DND-41 (cell line): ENCODE measurements at regions not wholly inside any gene's neighbourhood (a gene's known extent, or its start where the extent isn't known, plus 50 kb on each side); places are given as distances from the start of the nearest gene placed in this dataset.

ENCODE experiments used
- ATAC-seq: fragments of 200-7000 bp; cut with Tn5 transposase; 3 replicates; pipeline ENCODE4 v1.9.1; 2021; ENCODE audit warnings: low read depth; ENCODE audit not compliant: insufficient read depth
- DNase-seq: peaks from one replicate; pipeline ENCODE4 v3.0.0-alpha.2; 2020
- H2AFZ ChIP-seq: 2 replicates; pipeline ENCODE4 v1.6.0; 2012; ENCODE audit warnings: low read depth, low read length
- H3K27ac ChIP-seq: 2 replicates; pipeline ENCODE4 v1.5.1; 2012; ENCODE audit warnings: low read length, inconsistent platforms
- H3K27me3 ChIP-seq: fragments of 200-600 bp; sonication (generic); 2 replicates; pipeline ENCODE4 v1.6.0; 2012; ENCODE audit warnings: low read length, mild to moderate bottlenecking, inconsistent platforms; ENCODE audit not compliant: insufficient read depth, poor library complexity
- H3K36me3 ChIP-seq: 2 replicates; pipeline ENCODE4 v1.5.1; 2012; ENCODE audit warnings: low read length, inconsistent platforms; ENCODE audit not compliant: insufficient read depth
- H3K4me1 ChIP-seq: 2 replicates; pipeline ENCODE4 v1.5.1; 2012; ENCODE audit warnings: mild to moderate bottlenecking, low read length; ENCODE audit not compliant: insufficient read depth
- H3K4me2 ChIP-seq: 2 replicates; pipeline ENCODE4 v1.6.0; 2012; ENCODE audit warnings: mild to moderate bottlenecking, moderate library complexity, low read length, inconsistent platforms; ENCODE audit not compliant: insufficient read depth
- H3K4me3 ChIP-seq, 2 experiments: fragments of 200-600 bp in 1 of 2; shearing (Covaris generic) in 1 of 2; 2 replicates each; pipeline ENCODE4 v1.5.1; 2012 to 2016; ENCODE audit warnings: inconsistent platforms in 2 of 2, low read length in 2 of 2, mild to moderate bottlenecking in 2 of 2, low read depth in 1 of 2, moderate library complexity in 1 of 2
- H3K79me2 ChIP-seq: 2 replicates; pipeline ENCODE4 v1.6.0; 2012; ENCODE audit warnings: low read length, inconsistent platforms; ENCODE audit not compliant: insufficient read depth
- H3K9ac ChIP-seq: 2 replicates; pipeline ENCODE4 v1.6.0; 2012; ENCODE audit warnings: low read depth, mild to moderate bottlenecking, inconsistent platforms, low read length, moderate library complexity
- H3K9me3 ChIP-seq: 2 replicates; pipeline ENCODE4 v1.5.1; 2012; ENCODE audit warnings: low read length, moderate library complexity, mild to moderate bottlenecking, inconsistent platforms; ENCODE audit not compliant: insufficient read depth, severe bottlenecking
- H4K20me1 ChIP-seq: 2 replicates; pipeline ENCODE4 v1.6.0; 2012; ENCODE audit warnings: low read length; ENCODE audit not compliant: insufficient read depth
- EZH2 ChIP-seq: IDR thresholded peaks from 3 replicates; pipeline ENCODE4 v1.6.1; 2012; ENCODE audit warnings: borderline replicate concordance, low read depth, mild to moderate bottlenecking, moderate library complexity, low read length, inconsistent platforms; ENCODE audit not compliant: severe bottlenecking
- TF ChIP-seq, protein P1 (sequence below): IDR thresholded peaks from 2 replicates; pipeline ENCODE4 v1.5.1; 2012; ENCODE audit warnings: borderline replicate concordance, low read length, moderate library complexity, mild to moderate bottlenecking; ENCODE audit not compliant: poor library complexity, severe bottlenecking; ENCODE audit errors: extremely low read depth

DNA sequence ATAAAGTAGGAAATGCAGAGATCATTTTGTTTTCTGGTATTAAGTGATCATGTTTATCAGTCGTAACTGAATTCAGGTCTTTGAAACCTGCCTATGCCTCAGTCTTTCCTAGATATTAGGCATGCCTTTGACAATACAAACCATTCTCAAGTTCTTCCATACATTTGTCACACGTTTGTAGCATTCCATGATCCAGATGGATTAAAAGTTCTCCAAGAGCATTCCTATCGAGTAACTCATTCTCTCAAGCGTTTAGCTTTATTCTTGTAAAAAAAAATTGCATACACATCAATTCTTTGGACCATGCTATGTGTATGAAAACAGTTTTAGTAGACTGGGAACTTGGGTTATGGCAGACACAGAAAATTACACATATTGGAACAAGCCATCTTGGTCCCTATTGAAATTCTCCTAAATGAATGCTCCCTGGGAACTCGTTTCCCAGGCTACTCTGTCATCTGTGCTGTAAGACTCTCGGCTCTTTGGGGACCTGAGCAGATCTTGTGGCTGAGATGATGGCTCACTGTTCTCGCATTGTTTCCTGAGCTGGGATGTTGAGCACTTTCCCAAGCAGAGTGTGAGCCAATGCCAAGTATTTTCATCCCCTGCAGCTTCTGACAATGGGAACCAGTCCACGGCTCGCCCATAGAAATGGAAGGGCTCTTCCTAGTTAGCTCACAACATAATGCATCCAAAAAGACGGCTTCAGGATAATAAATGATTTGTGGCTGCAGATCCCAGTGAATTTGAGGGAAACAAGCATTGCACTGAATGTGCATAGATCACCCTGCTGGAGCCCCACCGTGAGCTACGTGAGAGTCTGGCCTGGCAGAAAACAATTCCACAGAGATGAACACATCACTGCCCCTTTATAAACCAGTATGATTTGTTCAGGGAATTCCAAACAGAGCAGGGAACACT is 230.2 kb downstream of the IRX1 start:
- no peaks in the 10 kb centered on the region for H3K79me2 ChIP-seq
- H3K36me3 ChIP-seq: no peaks in the 10 kb centered on the region
- no peak for ATAC-seq
- H3K27me3 ChIP-seq: no peaks in the 10 kb centered on the region
- TF ChIP-seq EZH2: no peak
- TF ChIP-seq, protein P1, sequence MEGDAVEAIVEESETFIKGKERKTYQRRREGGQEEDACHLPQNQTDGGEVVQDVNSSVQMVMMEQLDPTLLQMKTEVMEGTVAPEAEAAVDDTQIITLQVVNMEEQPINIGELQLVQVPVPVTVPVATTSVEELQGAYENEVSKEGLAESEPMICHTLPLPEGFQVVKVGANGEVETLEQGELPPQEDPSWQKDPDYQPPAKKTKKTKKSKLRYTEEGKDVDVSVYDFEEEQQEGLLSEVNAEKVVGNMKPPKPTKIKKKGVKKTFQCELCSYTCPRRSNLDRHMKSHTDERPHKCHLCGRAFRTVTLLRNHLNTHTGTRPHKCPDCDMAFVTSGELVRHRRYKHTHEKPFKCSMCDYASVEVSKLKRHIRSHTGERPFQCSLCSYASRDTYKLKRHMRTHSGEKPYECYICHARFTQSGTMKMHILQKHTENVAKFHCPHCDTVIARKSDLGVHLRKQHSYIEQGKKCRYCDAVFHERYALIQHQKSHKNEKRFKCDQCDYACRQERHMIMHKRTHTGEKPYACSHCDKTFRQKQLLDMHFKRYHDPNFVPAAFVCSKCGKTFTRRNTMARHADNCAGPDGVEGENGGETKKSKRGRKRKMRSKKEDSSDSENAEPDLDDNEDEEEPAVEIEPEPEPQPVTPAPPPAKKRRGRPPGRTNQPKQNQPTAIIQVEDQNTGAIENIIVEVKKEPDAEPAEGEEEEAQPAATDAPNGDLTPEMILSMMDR: no peak
- DNase-seq: no peak
- peaks cover 55% of the 10 kb centered on the region for H3K4me1 ChIP-seq
- H3K9me3 ChIP-seq: peaks cover 2% of the 10 kb centered on the region
- H2AFZ ChIP-seq: peak overlapping the region; percentile 4; the same call in 1 of the 2 replicates
- H3K4me2 ChIP-seq: no peak overlapping the region
- H3K9ac ChIP-seq: no peak overlapping the region
- H3K27ac ChIP-seq: peak overlapping the region; percentile 86
- no peak overlapping the region for H3K4me3 ChIP-seq
- H4K20me1 ChIP-seq: no peaks in the 10 kb centered on the region

DNA sequence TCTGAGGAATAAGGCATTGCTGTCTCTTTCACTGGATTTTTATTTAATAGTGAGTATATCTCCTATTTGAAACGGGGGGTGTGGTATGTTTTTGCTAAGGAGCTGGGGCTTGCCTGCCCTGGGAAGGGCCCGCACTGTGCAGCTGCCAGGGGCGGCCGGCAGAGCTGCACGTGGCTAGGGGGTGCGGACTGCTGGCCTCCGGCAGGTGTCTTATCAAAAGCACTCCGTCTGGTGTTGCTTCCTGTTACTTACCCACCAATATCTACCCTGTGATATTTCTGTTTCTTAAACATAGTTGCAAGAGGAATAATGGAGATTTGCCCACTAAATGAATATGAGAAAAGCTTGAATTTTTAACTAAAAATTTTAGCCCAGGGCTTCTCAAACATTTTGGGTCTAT is 232.0 kb downstream of the IRX1 start:
- peaks cover 2% of the 10 kb centered on the region for H3K9me3 ChIP-seq
- H3K79me2 ChIP-seq: no peaks in the 10 kb centered on the region
- peaks cover 53% of the 10 kb centered on the region for H3K4me1 ChIP-seq
- no peak for TF ChIP-seq EZH2
- TF ChIP-seq, protein P1: peak; percentile 6
- no peaks in the 10 kb centered on the region for H3K36me3 ChIP-seq
- H3K27me3 ChIP-seq: no peaks in the 10 kb centered on the region
- peak overlapping the region; percentile 44; the same call in 1 of the 2 replicates for H3K9ac ChIP-seq
- peak overlapping the region; percentile 86 for H3K27ac ChIP-seq
- H3K4me3 ChIP-seq: no peak overlapping the region
- ATAC-seq: peak; percentile 100
- peak overlapping the region; percentile 32 for H3K4me2 ChIP-seq
- DNase-seq: peak; percentile 91
- H4K20me1 ChIP-seq: no peaks in the 10 kb centered on the region
- peak overlapping the region; percentile 55; the same call in 1 of the 2 replicates for H2AFZ ChIP-seq

DNA sequence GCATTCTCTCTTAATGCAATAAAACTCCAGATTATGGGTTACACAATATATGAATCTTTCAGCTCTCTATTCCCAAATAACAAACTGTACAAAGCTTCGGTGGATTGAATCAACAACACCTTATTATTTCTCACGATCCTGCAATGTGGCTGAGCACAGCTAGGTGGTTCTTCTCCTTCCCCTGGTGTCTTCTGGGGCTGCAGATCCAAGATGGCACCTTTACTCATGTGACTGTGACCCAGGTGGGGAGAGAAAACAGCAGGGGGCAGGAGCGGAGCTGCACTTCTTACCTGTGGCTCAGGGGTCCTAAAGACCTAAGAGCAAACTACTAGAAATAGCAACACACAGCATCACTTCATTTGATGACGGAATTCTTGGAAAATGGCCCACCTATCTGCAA is 233.1 kb downstream of the IRX1 start:
- Histone ChIP-seq H3K9me3 (peaks cover 8% of the 10 kb centered on the region), H3K4me1 (peaks cover 57% of the 10 kb centered on the region), H2AFZ (peak overlapping the region; percentile 42), H3K9ac (no peak overlapping the region), H3K36me3 (peaks cover 4% of the 10 kb centered on the region; the same call in 1 of the 2 replicates), H4K20me1 (no peaks in the 10 kb centered on the region), H3K4me2 (no peak overlapping the region), H3K4me3 (no peak overlapping the region), H3K27ac (peak overlapping the region; percentile 86), H3K79me2 (no peaks in the 10 kb centered on the region), H3K27me3 (no peaks in the 10 kb centered on the region)
- DNase-seq (peak; percentile 21), ATAC-seq (no peak)
- no peak for TF ChIP-seq EZH2
- TF ChIP-seq, protein P1: peak; percentile 50
